ENCODE measurements at regions not wholly inside any gene's neighbourhood (a gene's known extent, or its start where the extent isn't known, plus 50 kb on each side); places are given as distances from the start of the nearest gene placed in this dataset.

DNA sequence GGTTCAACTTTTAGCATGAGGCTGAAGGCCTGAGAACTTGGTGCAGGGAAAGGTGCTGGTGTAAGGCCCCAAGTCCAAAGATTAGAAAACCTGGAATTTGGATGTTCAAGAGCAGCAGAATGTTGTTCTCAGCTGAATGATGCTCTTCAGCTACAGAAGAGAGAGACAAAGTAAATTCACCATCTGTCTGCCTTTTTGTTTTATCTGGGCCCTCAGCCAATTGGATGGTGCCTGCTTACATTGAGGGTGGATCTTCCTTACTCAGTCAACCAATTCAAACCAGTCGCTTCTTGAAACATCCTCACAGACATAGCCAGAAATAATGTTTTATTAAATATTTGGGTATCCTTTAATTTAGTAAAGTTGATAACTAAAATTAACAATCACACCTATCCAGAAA is 748.2 kb upstream of the ADAMTS5 start:
- no peak for DNase-seq

DNA sequence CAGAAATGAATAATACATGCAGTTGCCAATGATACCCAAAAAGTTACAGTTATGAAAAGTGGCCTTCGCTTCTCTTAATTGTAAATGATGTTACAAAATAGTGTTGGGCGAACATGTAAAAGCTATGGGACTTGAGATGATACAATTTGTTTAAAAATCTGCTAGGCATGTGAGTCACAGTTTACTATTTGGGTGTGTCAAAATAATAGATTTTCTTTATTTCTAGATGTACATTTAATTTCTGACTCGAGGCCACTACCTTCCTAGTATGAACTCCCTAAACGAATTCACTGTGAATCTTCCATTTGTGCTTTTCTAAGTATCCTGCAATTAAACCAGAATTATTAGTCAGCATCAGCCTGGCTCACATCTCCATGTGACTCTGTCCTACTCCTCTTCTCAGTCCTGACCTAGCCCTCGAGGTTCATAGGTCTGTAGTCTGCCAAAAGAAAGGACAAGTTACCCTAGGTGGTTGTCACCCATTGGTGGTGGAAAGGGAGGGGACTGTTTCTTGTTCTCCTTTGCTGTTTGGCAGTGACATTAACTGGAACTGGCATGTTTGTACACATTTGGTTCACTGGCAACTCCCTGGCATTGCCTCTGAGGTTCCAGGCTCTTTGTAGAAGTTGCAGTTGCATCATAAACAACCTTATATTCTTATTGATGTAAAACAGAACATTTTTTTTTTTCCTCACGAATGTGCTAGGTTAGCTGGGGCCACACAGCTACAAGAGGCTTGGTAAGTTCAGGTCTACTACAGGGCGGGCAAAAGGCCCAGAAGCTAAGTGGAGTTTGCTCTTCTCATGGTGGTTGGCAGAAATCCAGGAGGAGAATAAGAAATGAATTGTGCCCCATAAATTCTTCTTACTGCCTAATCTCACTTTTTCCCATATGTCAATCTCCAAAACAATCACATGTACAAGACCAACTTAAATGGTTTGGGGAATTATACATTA is 746.5 kb upstream of the ADAMTS5 start:
- DNase-seq: no peak

DNA sequence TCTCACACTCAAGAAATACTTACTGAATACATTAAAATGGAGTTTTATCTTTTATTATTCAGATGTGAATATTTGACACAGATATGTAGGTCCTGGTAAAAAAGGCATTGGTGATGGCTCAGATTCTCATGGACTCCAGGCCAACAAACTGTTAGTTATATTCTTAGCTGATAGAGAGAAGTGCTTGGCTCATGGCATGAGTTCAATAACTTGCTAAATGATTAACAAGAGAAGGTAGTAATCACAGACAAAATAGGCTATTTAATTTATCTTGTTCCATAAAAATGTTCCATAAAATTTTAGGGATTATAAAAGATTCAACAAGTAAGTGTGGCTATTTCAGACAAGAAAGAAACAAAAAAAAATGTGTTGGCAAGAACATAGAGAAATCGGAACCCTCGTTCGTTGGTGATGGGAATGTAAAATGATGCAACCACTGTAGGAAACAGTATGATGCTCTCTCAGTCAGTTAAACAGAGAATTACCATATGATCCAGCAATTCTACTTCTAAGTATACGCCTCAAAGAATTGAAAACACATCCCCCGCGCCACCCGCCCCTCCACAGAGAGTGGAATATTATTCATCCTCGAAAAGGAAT is 737.8 kb upstream of the ADAMTS5 start:
- no peak for DNase-seq

DNA sequence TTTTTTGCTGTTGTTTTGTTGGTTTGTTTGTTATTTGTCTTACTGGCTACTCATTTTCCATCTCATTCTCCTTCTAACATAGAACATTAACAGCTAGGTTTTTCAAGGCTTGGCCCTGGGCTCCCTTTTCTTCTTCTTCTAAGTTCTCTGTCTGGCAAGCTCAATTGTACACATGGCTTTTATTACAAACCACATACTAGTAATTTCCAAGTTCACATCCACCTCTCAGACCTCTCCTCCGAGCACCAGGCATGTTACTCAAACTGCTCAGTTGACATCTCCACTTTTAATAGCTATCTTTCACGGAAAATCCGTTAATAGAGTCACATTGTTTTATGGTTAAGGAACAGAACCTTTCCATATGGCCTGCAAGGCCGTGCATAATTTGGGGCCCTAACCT is 736.9 kb upstream of the ADAMTS5 start:
- DNase-seq: no peak

DNA sequence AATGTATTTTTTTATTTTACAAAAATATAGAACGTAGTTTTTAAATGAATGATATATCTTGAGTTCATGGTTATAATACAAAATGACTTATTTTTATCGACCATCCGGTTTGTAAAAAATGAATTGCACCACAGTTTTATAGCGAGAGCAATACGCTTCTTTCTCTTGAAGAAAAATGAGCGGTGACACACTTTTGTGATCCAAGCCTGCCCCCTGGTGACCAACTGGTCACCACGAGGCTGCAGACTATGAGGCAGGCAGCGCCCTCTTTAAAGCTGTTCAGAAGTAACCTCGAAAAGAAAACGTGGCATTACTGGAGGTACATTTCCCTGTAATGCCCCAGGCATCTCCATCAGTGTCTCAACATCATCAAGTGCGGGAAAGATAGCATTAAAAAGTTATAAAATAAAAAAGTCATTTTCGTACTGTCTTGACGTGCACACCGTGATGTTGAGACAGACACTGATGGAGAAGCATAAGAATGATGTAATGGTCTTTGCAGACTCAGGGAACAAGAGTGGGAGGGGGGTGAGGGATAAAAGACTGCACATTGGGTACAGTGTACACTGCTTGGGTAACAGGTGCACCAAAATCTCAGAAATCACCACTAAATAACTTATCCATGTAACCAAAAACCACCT is 734.2 kb upstream of the ADAMTS5 start:
- DNase-seq: peak; percentile 31

DNA sequence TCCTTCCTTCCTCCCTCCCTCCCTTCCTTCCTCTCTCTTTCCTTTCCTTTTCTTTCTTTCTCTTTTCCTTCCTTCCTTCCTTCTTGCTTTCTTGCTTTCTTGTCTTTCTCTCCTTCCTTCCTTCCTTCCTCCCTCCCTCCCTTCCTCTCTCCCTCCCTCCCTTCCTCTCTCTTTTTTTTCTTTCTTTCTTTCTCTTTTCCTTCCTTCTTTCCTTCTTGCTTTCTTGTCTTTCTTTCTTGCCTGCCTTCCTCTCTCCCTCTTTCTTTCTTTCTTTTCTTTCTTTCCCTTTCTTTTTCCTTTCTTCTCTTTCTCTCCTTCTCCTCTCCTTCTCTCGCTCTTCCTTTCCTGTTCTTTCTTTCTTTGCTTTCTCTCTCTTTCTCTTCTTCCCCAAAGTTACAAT is 728.4 kb upstream of the ADAMTS5 start:
- no peak for DNase-seq

DNA sequence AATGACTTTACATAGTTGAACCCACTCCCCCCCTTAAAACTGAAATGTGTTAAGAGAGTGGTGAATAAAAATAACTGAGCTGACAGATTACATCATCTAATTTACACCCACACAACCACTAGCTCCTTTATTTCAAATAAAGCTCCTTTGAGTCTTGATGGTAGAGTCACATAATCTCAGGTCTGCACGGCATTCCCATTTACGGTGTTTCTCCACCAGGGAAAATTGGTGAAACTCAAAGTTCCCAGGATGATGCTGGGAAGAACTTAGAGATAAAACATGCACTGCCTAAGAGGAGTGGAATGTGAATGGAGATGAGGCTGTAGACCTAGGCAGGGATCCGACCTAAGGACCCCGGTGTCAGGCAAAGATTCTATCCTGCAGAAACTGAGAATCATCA is 727.8 kb upstream of the ADAMTS5 start:
- no peak for DNase-seq

DNA sequence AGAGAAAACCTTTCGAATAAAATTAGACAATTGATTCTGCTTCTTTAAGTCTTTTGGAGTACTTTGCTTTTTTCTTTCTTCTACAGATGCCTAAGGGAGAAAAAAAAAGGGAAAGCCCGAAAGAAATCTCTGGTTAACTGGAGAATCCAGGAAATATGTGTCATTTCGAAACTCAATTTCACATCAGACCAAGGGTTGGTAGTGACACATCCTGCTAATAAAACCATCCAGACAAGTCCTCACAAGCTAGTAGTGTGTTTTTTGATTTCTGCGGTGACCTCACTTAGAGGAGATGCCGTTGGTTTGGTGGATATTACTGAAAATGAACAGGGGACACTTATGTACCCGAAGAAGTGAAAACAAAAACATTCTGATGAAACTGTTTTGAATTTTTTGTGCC is 726.5 kb upstream of the ADAMTS5 start:
- no peak for DNase-seq

DNA sequence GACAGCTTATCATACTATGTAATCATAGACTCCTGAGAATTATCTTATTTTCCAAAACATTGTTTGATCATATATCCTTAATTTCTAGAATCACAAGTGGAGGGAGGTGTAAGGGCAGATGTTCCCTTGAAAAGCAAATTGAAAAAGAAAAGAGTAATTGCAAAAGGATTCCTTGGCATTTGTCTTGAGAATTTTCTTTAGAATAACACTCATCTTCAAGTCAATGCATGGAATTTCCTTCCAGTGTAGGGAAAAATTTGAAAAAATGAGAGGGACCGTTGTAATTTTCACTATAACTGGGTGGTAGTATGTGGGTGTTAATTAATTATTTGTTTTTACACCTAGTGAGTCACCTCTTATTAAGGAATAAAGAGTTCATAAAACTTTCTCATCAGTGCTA is 724.6 kb upstream of the ADAMTS5 start:
- no peak for DNase-seq

DNA sequence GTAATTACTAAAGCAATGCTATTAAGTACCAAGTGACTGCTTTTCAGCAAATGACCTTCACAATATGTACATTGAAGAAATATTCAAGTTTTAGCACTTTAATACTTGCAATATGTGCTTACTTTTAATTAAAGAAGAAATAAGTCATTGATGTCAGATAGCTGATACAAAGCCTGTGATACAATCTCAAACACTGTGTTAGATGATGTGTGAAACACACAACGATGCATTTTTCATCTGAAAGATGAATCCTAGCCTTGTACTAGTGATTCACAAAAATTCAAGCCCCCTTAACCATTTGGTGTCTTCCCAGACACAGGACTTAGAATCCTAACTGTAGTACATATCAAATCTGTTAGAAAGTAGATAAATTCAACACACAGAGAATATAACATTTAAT is 724.1 kb upstream of the ADAMTS5 start:
- DNase-seq: no peak

DNA sequence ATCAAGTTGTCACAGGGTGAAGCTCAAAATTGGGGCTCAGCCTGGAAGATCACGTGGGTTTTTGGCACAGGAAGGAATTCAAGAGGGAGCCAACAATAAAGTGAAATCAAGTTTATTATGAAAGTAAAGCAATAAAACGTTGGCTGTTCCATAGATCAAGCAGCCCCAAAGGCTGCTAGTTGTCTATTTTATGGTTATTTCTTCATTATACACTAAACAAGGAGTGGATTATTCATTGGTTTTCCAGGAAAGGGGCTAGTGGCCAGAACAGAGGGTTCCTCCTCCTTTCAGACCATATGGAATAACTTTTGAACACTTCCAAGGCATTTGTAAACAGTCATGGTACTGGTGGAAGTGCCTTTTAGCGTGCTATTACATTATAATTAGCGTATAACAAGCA is 723.5 kb upstream of the ADAMTS5 start:
- no peak for DNase-seq

DNA sequence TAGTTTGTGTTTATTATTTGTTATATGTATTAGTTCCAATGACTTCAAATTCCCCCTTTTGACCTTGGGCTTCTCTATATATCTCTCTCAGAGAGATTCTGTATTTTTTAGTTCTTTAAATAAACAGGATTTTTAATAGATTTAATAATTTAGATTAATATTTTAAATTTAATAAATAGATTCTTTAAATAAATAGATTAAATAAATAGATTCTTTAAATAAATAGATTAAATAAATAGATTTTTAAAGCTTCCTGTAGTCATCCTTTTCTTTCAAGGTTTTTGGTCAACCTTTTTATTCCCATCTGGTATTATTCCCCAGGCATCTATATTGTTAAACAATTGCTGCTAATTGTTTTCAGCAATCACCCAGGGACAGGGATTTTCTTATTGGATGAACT is 721.9 kb upstream of the ADAMTS5 start:
- no peak for DNase-seq

DNA sequence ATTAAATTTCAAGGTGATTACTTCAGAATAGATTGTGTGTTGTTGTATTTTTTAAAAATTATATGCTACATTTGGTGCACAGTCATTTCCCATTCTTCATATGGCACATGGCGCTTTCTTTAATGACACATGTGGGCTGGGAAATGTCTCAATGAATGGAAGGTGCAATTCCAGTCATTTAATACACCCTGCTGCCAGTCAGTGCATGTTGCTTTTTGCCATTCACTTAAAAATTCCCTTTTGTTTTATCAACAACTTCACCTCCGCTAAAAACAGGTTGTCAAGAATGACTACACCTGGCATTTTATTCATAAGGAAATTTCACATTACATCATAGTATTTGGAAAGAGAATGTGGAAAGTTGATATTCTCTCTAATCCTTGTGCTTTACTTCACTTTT is 716.4 kb upstream of the ADAMTS5 start:
- DNase-seq: no peak

DNA sequence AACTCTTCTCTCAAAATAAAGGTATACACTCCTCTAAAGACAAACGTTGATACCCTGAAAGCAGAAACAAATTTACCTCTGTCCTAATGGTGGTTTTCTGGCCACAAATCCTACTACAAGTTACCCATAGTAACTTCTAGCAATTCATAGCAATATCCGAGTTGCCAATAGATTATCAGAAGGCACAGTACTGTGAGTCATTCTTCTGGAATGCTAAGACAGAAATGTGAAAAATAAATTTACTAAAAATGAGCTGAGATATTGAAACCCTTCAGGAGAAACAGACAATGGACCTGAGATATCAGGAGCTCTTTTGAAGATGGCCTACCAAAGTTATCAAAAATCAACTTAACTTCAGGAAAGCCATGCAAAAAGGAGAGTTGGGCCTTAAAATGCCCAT is 715.0 kb upstream of the ADAMTS5 start:
- DNase-seq: no peak

DNA sequence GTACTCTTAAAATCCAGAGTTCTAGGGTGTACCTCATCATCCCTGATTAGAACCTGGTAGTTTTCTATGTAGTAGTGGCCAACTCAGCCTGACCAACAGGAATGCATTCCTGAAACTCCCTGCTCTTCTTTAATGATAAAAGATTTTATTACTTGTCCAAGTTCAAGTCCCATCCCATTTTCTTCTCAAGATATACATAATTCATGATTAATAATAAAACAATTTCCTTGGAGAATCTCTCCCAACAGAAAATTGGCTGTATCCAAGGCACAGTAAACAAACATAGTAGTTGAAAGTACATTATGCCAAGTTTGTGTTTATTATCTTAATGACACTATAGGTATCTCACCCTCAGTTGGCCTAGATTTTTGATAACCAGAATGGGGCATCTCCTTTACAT is 714.1 kb upstream of the ADAMTS5 start:
- DNase-seq: no peak

DNA sequence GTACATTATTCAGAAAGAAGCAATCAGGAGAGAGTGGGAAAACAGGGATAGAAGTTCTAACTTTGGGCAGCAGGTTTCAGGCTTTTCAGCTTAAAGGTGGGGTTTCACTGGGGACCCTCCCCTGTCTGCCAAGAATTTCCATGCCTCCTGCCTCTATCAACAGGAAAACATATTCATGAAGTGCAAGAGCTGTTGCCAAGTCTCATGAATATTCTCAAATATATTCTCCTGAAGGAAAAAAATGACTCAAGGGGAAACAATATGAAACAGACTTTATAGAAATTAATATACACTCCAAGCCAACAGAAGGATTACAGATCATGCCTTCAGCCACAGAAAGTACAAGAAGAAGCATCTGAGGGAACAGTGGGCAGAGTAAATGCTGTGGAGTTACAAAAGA is 713.3 kb upstream of the ADAMTS5 start:
- no peak for DNase-seq

DNA sequence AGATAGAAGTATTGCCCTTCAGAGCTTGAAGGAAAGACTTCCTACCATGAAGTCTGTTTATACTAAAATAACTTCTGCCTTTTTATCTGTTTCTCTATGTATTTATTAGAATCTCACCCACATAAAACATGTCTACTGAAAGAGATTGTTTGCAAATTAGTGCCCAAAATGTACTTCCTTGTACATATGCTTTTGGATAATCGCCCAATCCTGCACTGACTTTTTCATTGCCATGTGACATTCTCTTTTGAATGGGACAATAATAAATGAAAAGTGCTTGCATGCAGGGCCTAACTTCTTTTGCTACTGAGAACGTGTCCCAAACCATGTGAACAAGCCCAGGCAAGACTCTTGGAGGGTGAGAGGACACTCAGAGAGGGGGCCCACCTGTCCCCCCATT is 711.6 kb upstream of the ADAMTS5 start:
- no peak for DNase-seq

DNA sequence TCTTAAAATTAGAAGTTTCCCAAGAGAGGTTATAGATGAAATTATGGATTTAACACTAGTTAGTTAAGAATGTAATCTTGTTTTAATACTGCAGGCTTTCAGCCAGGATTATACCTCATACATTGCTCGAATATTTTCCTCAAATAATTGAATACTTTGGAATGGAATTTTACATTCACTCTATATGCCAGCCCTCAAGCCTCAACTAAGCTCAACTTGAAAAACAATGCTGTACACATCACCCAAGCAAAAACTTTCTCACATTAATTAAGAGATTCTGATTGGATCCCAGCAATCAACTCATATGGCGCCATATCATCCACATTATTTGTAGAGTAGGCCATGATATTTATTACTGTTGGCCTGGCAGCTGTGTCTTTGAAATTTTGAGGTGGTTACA is 710.7 kb upstream of the ADAMTS5 start:
- no peak for DNase-seq

DNA sequence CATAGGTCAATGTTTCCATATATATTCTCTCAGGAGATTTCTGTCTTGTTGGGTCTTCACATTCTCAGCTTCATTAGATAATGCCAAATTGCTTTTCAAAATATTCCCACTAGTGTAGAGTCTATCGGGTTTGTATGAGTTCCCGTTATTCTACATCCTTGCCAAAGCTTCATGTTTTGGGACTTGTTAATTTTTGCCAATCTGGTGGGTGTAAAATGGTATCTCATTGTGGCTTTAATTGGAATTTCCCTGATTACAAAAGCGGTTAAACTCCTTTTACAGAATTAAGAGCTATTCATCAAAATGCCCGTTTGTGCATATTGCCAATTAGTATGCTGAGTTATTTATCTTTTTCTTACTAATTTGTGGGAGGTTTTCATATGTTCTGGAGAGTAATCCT is 708.4 kb upstream of the ADAMTS5 start:
- no peak for DNase-seq

DNA sequence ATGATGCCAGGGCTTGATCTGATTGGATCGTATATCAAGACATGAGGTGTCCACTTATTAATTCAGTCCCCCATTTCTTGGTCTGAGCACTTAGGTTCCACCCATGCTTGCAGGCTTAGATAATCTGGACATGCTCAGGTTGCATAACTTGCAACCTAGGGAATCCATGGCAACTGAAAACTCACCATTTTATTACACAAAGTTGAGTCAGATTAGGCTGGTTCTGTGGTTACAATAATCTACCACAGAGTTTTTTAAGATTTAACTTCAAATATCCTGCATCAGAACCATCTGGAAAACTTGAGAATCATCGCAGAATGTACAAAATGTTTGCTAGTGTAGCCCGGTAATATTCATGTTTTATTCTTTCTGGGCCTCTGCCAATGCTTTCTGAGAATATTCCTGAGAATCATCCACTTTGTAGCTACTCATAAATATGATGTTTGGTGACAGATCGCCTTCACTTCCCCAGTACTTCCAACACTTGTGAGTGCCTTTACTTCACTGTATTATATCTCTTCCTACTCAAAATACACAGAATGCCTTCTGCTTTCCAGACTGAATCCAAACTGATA is 707.2 kb upstream of the ADAMTS5 start:
- no peak for DNase-seq

DNA sequence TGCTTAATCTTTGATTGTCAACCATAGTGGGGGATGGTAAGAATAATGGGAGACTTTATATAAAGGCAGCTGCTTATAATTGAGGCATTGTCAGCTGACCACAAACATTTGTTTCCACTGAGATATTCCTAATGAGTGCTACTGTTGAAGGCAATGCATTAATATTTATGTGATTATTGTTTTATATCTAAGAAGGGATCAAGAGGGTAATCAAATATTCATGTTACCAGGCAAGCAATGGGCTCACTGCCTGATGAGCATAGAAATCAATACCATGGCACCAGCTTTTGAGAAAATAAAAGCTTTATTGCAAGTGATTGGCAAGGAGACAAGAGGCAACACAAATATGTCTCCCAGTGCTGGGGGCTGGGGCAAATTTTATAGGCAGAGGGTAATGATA is 706.7 kb upstream of the ADAMTS5 start:
- DNase-seq: no peak

DNA sequence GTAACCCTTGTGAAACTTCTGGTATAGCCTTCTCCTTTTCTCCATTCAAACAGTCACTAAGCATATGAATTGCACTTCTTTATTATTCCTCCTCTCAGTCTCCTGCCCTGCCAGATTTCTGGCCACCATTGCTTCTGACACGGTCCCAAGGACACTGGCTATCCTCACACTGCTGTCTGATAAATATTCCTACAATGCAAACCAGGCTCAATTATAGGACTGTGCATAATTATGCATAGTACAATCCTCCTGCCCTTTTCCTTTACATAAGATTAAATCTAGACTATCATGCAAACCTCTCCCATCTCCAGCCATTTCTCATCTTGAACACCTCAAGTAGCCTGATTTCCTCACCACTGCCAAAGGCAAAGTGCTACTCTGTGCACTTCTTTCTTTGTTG is 704.3 kb upstream of the ADAMTS5 start:
- DNase-seq: no peak

DNA sequence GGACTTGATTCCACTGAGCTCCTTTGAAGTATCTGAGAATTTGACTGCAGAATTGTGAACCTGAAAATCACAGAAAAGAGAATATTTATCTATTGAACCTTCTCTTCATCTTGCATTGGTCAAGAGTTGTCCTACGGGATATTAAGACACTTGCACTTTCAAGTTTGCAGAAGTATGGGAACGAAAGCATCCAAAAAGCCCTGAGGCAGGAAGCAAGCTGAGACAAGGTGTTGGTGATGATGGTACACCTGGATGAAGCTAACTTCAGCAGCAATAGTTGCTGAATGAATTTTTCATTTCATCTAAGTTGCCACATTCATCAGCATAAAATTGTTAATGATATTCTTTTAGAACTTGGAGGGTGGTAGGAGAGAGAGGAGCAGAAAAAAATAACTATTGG is 686.6 kb upstream of the ADAMTS5 start:
- DNase-seq: no peak

DNA sequence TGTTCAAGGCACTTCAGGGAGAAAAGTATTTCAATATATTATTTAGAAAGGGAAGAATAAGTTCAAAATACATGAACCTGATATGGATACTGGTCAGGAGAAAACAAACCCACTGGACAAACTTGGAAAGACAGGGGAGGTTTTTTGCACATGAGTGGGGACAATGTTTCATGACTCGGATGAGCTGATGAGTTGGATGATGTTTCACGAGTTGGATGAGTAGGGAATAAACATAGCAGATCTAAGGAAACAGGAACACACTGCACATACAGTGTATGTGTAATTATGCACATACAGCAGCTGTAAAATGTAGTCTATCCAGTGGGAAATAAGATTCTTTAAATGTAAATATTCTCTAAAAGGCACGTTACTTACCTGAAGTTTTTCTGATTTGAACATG is 682.9 kb upstream of the ADAMTS5 start:
- DNase-seq: no peak

Data from NCI-H2107 (cell line).